ENCODE measurements at regions not wholly inside any gene's neighbourhood (a gene's known extent, or its start where the extent isn't known, plus 50 kb on each side); places are given as distances from the start of the nearest gene placed in this dataset.

- no peak overlapping the region for H3K4me3 ChIP-seq (ENCODE audit: low read depth, low read length)
- peak; percentile 61 for DNase-seq (ENCODE audit: low read depth, low spot score)
- in situ Hi-C loops (cut with HindIII; ENCODE audit: low sequenced_read_pairs) = no loop called here
- no peak for TF ChIP-seq CTCF (IDR thresholded peaks at IDR 0.05; ENCODE audit: low read depth, low read length)
These were observed 75.2 kb upstream of the UBL3 start for GRCh38 chr13:29925457-29926097.

- H3K4me3 ChIP-seq (ENCODE audit: low read depth, low read length) = no peak overlapping the region
- in situ Hi-C loops (cut with HindIII; ENCODE audit: low sequenced_read_pairs) = loop anchor here (25.0 kb wide), 1 partner anchor 188 kb away; no protein-coding TSS in a partner anchor
- no peak for TF ChIP-seq CTCF (IDR thresholded peaks at IDR 0.05; ENCODE audit: low read depth, low read length)
- peak; percentile 79 for DNase-seq (ENCODE audit: low read depth, low spot score)
These were observed 74.3 kb upstream of the UBL3 start for GRCh38 chr13:29924482-29925350.

- H3K4me3 ChIP-seq (ENCODE audit: low read depth, low read length) = no peak overlapping the region
- DNase-seq (ENCODE audit: low read depth, low spot score) = peak; percentile 99
- in situ Hi-C loops (cut with HindIII; ENCODE audit: low sequenced_read_pairs) = loop anchor here (25.0 kb wide), 1 partner anchor 188 kb away; no protein-coding TSS in a partner anchor
- peak; percentile 94 for TF ChIP-seq CTCF (IDR thresholded peaks at IDR 0.05; ENCODE audit: low read depth, low read length)
These were observed 73.4 kb upstream of the UBL3 start for GRCh38 chr13:29923554-29924481.

- in situ Hi-C loops (cut with HindIII; ENCODE audit: low sequenced_read_pairs) = loop anchor here (25.0 kb wide), 1 partner anchor 189 kb away; no protein-coding TSS in a partner anchor
- TF ChIP-seq CTCF (IDR thresholded peaks at IDR 0.05; ENCODE audit: low read depth, low read length) = no peak
- no peak overlapping the region for H3K4me3 ChIP-seq (ENCODE audit: low read depth, low read length)
- peak; percentile 82 for DNase-seq (ENCODE audit: low read depth, low spot score)
These were observed 72.5 kb upstream of the UBL3 start for GRCh38 chr13:29922896-29923295.

GRCh38 chr13:29922281-29922821 lies 71.9 kb upstream of the UBL3 start:
- no peak for TF ChIP-seq CTCF (IDR thresholded peaks at IDR 0.05; ENCODE audit: low read depth, low read length)
- no peak overlapping the region for H3K4me3 ChIP-seq (ENCODE audit: low read depth, low read length)
- in situ Hi-C loops (cut with HindIII; ENCODE audit: low sequenced_read_pairs) = loop anchor here (25.0 kb wide), 1 partner anchor 190 kb away; no protein-coding TSS in a partner anchor
- peak; percentile 79 for DNase-seq (ENCODE audit: low read depth, low spot score)

Measured in astrocyte of the spinal cord (primary cell).